ENCODE measurements at regions not wholly inside any gene's neighbourhood (a gene's known extent, or its start where the extent isn't known, plus 50 kb on each side); places are given as distances from the start of the nearest gene placed in this dataset.

DNA sequence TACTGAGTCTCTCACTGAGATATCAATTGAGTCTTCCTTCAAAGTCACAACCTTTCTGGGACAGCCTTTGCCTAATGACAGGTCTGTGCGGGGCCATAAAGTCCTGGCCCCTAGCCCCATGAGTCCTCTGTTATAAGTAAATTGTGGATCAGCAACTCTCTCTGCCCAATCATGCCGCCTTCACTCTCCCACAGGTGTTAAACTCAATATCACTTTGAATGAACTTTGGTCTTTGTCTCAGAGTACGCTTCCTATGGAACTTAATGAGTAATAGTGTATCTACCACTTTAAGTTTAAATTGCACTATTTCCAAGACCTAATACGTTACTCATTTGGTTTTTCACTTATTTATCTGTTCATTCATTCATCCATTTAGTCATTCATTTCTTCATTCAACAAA, 826.4 kb downstream of the TUSC7 start:
- H3K27ac ChIP-seq, result no peak overlapping the region
- H3K4me1 ChIP-seq (ENCODE audit: insufficient read depth), result 0 out of 2 replicates have a peak, but pooled peaks cover 6% of the 10 kb centered on the region
- no peak overlapping the region for H2AFZ ChIP-seq
- no peaks in the 10 kb centered on the region for H3K9me3 ChIP-seq (ENCODE audit: low read depth)
- H3K9ac ChIP-seq, result no peak overlapping the region
- DNase-seq, result no peak
- no peak overlapping the region for H3K4me2 ChIP-seq (ENCODE audit: unreplicated experiment)
- in situ Hi-C loops (cut with MboI), result no loop called here
- no peak overlapping the region for H3K4me3 ChIP-seq
- no peaks in the 10 kb centered on the region for H3K79me2 ChIP-seq (ENCODE audit: insufficient read depth)
- H3F3A ChIP-seq (ENCODE audit: insufficient read depth), result no peaks in the 10 kb centered on the region
- H3K36me3 ChIP-seq (ENCODE audit: low read depth), result no peaks in the 10 kb centered on the region
- H3K9me2 ChIP-seq (ENCODE audit: insufficient read depth), result no peaks in the 10 kb centered on the region
- no peaks in the 10 kb centered on the region for H3K27me3 ChIP-seq (replicated peaks; ENCODE audit: insufficient read depth)
- H4K20me1 ChIP-seq (ENCODE audit: insufficient read depth), result no peaks in the 10 kb centered on the region
- TF ChIP-seq EZH2phosphoT487 (IDR thresholded peaks at IDR 0.05; ENCODE audit: insufficient read depth, low read depth) (no peak), EZH2 (IDR thresholded peaks at IDR 0.05; ENCODE audit: insufficient read depth, poor library complexity, severe bottlenecking) (no peak)
- 76 to 81% methylated on average over 4 of the region's 4 CpGs for WGBS, 2 experiments (ENCODE audit: low coverage in 1 of 2, low lambda C conversion rate in 2 of 2, missing lambda C conversion rate in 2 of 2)

DNA sequence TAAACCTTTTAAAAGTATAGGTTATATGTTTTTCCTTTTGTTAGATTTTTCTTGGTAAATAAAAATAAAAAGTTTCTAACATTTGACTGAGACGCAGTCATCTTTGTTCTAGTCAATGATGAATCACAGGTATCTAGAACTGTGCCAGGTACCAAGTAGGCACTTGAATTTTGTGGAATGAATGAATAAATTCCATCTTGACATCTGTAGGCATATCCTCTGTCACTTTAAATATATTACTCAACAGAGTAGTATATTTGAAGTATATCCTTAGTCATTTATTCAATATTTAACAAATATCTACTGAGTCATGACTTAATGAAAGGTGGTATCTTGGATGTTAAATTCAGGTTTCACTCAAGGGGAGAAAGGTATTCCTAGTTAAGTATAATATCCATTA, 828.4 kb downstream of the TUSC7 start:
- 87 to 100% methylated on average over 1 of the region's 1 CpG for WGBS, 2 experiments (ENCODE audit: low coverage in 1 of 2, low lambda C conversion rate in 2 of 2, missing lambda C conversion rate in 2 of 2)
- Histone ChIP-seq H3K27ac (no peak overlapping the region), H3K9me3 (ENCODE audit: low read depth) (no peaks in the 10 kb centered on the region), H3K4me3 (no peak overlapping the region), H3F3A (ENCODE audit: insufficient read depth) (no peaks in the 10 kb centered on the region), H3K27me3 (replicated peaks; ENCODE audit: insufficient read depth) (no peaks in the 10 kb centered on the region), H3K9me2 (ENCODE audit: insufficient read depth) (no peaks in the 10 kb centered on the region), H3K36me3 (ENCODE audit: low read depth) (no peaks in the 10 kb centered on the region), H2AFZ (no peak overlapping the region), H4K20me1 (ENCODE audit: insufficient read depth) (no peaks in the 10 kb centered on the region), H3K4me2 (ENCODE audit: unreplicated experiment) (no peak overlapping the region), H3K9ac (no peak overlapping the region), H3K79me2 (ENCODE audit: insufficient read depth) (no peaks in the 10 kb centered on the region), H3K4me1 (ENCODE audit: insufficient read depth) (0 out of 2 replicates have a peak, but pooled peaks cover 6% of the 10 kb centered on the region)
- DNase-seq, result no peak
- no peak for TF ChIP-seq EZH2phosphoT487 (IDR thresholded peaks at IDR 0.05; ENCODE audit: insufficient read depth, low read depth)
- TF ChIP-seq EZH2 (IDR thresholded peaks at IDR 0.05; ENCODE audit: insufficient read depth, poor library complexity, severe bottlenecking), result no peak
- in situ Hi-C loops (cut with MboI), result no loop called here

DNA sequence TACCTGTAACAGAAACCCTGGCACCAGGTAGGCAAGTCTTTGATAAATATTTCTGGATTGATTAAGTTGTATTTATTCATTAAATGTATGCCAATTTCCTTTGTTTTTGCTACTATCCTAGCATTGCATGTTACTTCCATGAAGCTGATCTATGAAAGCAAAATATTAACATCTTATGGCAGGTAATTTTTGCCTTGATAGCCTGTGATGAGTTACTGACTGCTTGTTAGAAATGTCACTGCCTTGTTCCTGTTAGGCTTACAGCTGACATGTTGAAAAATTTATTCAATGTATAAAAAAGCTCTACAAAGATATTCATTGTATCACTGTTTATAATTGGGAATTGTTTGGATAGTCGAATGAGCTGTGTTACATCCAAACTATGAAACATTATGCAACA, 830.1 kb downstream of the TUSC7 start:
- WGBS, 2 experiments (ENCODE audit: low coverage in 1 of 2, low lambda C conversion rate in 2 of 2, missing lambda C conversion rate in 2 of 2), result 85 to 91% methylated on average over 1 of the region's 1 CpG
- no peak for DNase-seq
- no peak overlapping the region for H3K4me2 ChIP-seq (ENCODE audit: unreplicated experiment)
- no peak overlapping the region for H2AFZ ChIP-seq
- H4K20me1 ChIP-seq (ENCODE audit: insufficient read depth), result no peaks in the 10 kb centered on the region
- H3K9me3 ChIP-seq (ENCODE audit: low read depth), result no peaks in the 10 kb centered on the region
- no peak for TF ChIP-seq EZH2phosphoT487 (IDR thresholded peaks at IDR 0.05; ENCODE audit: insufficient read depth, low read depth)
- TF ChIP-seq EZH2 (IDR thresholded peaks at IDR 0.05; ENCODE audit: insufficient read depth, poor library complexity, severe bottlenecking), result no peak
- 0 out of 2 replicates have a peak, but pooled peaks cover 6% of the 10 kb centered on the region for H3K4me1 ChIP-seq (ENCODE audit: insufficient read depth)
- H3K4me3 ChIP-seq, result no peak overlapping the region
- in situ Hi-C loops (cut with MboI), result no loop called here
- no peak overlapping the region for H3K27ac ChIP-seq
- no peaks in the 10 kb centered on the region for H3F3A ChIP-seq (ENCODE audit: insufficient read depth)
- H3K79me2 ChIP-seq (ENCODE audit: insufficient read depth), result no peaks in the 10 kb centered on the region
- no peaks in the 10 kb centered on the region for H3K27me3 ChIP-seq (replicated peaks; ENCODE audit: insufficient read depth)
- H3K36me3 ChIP-seq (ENCODE audit: low read depth), result no peaks in the 10 kb centered on the region
- H3K9me2 ChIP-seq (ENCODE audit: insufficient read depth), result no peaks in the 10 kb centered on the region
- no peak overlapping the region for H3K9ac ChIP-seq

DNA sequence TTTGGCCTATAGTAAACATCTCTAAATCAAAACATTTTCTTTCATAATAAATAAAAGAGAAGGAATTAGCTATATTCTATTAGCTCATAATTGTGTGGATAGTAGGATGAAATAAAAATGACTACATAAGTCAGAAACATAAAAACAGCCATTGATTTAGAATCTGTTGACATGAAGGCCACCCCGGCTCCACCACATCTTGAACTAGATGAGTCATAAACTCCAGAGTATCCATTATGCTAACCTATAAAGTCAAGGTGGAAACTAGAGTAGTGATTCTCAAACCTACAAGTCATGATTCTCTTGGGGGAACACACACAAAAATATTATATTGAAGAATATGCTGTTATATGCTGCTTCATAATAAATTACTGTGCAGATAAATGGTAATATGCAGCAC, 831.0 kb downstream of the TUSC7 start:
- Histone ChIP-seq H3K27me3 (replicated peaks; ENCODE audit: insufficient read depth) (no peaks in the 10 kb centered on the region), H3K9ac (no peak overlapping the region), H3F3A (ENCODE audit: insufficient read depth) (no peaks in the 10 kb centered on the region), H3K9me3 (ENCODE audit: low read depth) (no peaks in the 10 kb centered on the region), H4K20me1 (ENCODE audit: insufficient read depth) (no peaks in the 10 kb centered on the region), H3K4me2 (ENCODE audit: unreplicated experiment) (no peak overlapping the region), H3K27ac (no peak overlapping the region), H3K9me2 (ENCODE audit: insufficient read depth) (no peaks in the 10 kb centered on the region), H3K4me3 (no peak overlapping the region), H3K79me2 (ENCODE audit: insufficient read depth) (no peaks in the 10 kb centered on the region), H3K36me3 (ENCODE audit: low read depth) (no peaks in the 10 kb centered on the region), H3K4me1 (ENCODE audit: insufficient read depth) (0 out of 2 replicates have a peak, but pooled peaks cover 6% of the 10 kb centered on the region), H2AFZ (no peak overlapping the region)
- whole genome bisulfite sequencing, 2 experiments (ENCODE audit: low coverage in 1 of 2, low lambda C conversion rate in 2 of 2, missing lambda C conversion rate in 2 of 2), result 63 to 73% methylated on average over 1 of the region's 1 CpG
- in situ Hi-C loops (cut with MboI), result no loop called here
- DNase-seq, result peak; percentile 26
- TF ChIP-seq EZH2phosphoT487 (IDR thresholded peaks at IDR 0.05; ENCODE audit: insufficient read depth, low read depth) (no peak), EZH2 (IDR thresholded peaks at IDR 0.05; ENCODE audit: insufficient read depth, poor library complexity, severe bottlenecking) (no peak)

DNA sequence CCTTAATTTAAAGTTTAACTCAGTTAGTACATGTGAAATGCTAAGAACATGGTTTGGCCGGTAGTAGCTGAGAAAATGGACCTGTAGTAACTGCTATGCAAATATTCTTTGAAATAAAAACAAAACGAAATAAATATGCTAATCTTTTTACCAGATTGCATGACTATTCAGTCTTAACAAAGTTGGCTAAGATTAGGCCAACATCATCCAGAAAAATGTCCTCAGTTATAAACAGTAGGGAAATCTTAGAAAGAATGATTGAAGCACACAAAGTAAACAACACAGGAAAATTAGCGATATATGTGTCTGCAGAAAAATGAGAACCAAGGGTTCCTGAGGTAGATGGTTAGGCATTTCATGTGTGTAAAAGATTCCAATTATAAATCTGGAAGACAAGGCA, 832.1 kb downstream of the TUSC7 start:
- Histone ChIP-seq H2AFZ (no peak overlapping the region), H3K27me3 (replicated peaks; ENCODE audit: insufficient read depth) (no peaks in the 10 kb centered on the region), H3K9ac (no peak overlapping the region), H3K9me2 (ENCODE audit: insufficient read depth) (no peaks in the 10 kb centered on the region), H3K4me2 (ENCODE audit: unreplicated experiment) (no peak overlapping the region), H3K4me1 (ENCODE audit: insufficient read depth) (0 out of 2 replicates have a peak, but pooled peaks cover 6% of the 10 kb centered on the region), H3K79me2 (ENCODE audit: insufficient read depth) (no peaks in the 10 kb centered on the region), H3K9me3 (ENCODE audit: low read depth) (no peaks in the 10 kb centered on the region), H3K4me3 (no peak overlapping the region), H3F3A (ENCODE audit: insufficient read depth) (no peaks in the 10 kb centered on the region), H3K36me3 (ENCODE audit: low read depth) (no peaks in the 10 kb centered on the region), H4K20me1 (ENCODE audit: insufficient read depth) (no peaks in the 10 kb centered on the region), H3K27ac (no peak overlapping the region)
- TF ChIP-seq EZH2 (IDR thresholded peaks at IDR 0.05; ENCODE audit: insufficient read depth, poor library complexity, severe bottlenecking), result no peak
- no peak for TF ChIP-seq EZH2phosphoT487 (IDR thresholded peaks at IDR 0.05; ENCODE audit: insufficient read depth, low read depth)
- DNase-seq, result no peak
- in situ Hi-C loops (cut with MboI), result no loop called here
- 90 to 91% methylated on average over 3 of the region's 3 CpGs for WGBS, 2 experiments (ENCODE audit: low coverage in 1 of 2, low lambda C conversion rate in 2 of 2, missing lambda C conversion rate in 2 of 2)

Measured in GM23248 (cell line).